ENCODE measurements at regions not wholly inside any gene's neighbourhood (a gene's known extent, or its start where the extent isn't known, plus 50 kb on each side); places are given as distances from the start of the nearest gene placed in this dataset.
"Not testable (repeated sequence)": the region's sequence is repeated elsewhere in the genome, so short reads cannot be mapped to it uniquely, and the experiment has no call there.

DNA sequence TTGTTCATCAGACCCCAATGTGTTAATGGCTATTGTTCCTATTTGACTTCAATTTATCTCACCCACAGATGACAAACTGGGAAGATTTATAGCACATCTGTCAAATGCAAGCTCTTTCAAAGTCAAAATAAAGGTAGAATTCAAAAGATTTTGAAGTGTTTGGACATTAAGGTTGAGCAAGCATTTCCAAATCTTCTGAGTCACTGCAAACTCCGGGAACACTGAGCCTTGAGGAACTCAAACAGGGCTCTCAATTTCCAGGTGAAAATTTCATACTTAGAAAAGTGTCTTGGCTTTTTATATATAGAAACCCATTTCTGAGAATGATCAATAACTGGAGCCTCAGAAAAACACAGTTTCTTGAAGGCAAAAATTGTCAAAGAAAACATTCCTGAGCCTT is 199.5 kb upstream of the IGFBP7 start (continued):
- TF ChIP-seq, protein P1, sequence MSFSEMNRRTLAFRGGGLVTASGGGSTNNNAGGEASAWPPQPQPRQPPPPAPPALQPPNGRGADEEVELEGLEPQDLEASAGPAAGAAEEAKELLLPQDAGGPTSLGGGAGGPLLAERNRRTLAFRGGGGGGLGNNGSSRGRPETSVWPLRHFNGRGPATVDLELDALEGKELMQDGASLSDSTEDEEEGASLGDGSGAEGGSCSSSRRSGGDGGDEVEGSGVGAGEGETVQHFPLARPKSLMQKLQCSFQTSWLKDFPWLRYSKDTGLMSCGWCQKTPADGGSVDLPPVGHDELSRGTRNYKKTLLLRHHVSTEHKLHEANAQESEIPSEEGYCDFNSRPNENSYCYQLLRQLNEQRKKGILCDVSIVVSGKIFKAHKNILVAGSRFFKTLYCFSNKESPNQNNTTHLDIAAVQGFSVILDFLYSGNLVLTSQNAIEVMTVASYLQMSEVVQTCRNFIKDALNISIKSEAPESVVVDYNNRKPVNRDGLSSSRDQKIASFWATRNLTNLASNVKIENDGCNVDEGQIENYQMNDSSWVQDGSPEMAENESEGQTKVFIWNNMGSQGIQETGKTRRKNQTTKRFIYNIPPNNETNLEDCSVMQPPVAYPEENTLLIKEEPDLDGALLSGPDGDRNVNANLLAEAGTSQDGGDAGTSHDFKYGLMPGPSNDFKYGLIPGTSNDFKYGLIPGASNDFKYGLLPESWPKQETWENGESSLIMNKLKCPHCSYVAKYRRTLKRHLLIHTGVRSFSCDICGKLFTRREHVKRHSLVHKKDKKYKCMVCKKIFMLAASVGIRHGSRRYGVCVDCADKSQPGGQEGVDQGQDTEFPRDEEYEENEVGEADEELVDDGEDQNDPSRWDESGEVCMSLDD (tag by site-specific recombination; IDR thresholded peaks at IDR 0.05), result no peak

DNA sequence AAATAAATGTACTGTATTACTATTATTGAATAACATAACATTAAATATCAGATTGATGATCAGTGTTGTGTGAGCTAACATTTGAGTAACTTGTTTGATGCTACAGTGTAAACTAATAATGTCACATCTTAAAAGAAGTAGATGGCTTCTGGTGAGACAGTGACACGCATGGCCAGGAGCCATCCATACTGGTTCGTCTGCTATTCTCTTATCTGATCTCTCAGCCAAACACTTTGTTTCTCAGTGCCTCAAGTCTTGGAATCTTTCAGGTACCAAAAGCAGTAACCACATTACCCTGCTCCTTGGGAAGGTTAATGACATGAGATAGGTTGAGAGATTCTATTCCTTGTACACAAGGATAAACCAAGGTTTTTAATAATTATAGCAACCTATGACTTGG is 198.1 kb upstream of the IGFBP7 start:
- Histone ChIP-seq H3K4me1 (ENCODE audit: control insufficient read depth, insufficient read depth, low read length) (no peaks in the 10 kb centered on the region), H3K27ac (ENCODE audit: extremely low read depth, low read depth, low read length) (no peak overlapping the region), H3K9me3 (ENCODE audit: control insufficient read depth, insufficient read depth, low read depth, low read length) (no peaks in the 10 kb centered on the region), H3K36me3 (ENCODE audit: control insufficient read depth in 2 of 2, insufficient read depth in 1 of 2, low read length in 2 of 2) (no peaks in the 10 kb centered on the region), H3K4me3 (ENCODE audit: low read depth, low read length) (no peak overlapping the region)
- TF ChIP-seq ZBTB17 (tag by site-specific recombination; IDR thresholded peaks at IDR 0.05), result no peak
- TF ChIP-seq SALL2 (tag by site-specific recombination; IDR thresholded peaks at IDR 0.05; ENCODE audit: borderline replicate concordance), result no peak
- TF ChIP-seq ZNF121 (tag by site-specific recombination; IDR thresholded peaks at IDR 0.05), result no peak
- no peak for TF ChIP-seq ZNF133 (tag by site-specific recombination; IDR thresholded peaks at IDR 0.05)
- no peak for TF ChIP-seq ZNF112 (tag by site-specific recombination; IDR thresholded peaks at IDR 0.05)
- no peak for TF ChIP-seq HOXD13 (CRISPR knock-in tag; IDR thresholded peaks at IDR 0.05; ENCODE audit: borderline replicate concordance)
- TF ChIP-seq ZNF221 (tag by site-specific recombination; IDR thresholded peaks at IDR 0.05; ENCODE audit: borderline replicate concordance), result no peak
- no peak for TF ChIP-seq REPIN1 (tag by site-specific recombination; IDR thresholded peaks at IDR 0.05; ENCODE audit: low read depth)
- TF ChIP-seq ZBTB48 (tag by site-specific recombination; IDR thresholded peaks at IDR 0.05), result no peak
- no peak for TF ChIP-seq ZNF707 (tag by site-specific recombination; IDR thresholded peaks at IDR 0.05)
- TF ChIP-seq ZFP69B (tag by site-specific recombination; IDR thresholded peaks at IDR 0.05), result no peak
- ChIA-PET CTCF (no interaction called here), POLR2A (no interaction called here)

DNA sequence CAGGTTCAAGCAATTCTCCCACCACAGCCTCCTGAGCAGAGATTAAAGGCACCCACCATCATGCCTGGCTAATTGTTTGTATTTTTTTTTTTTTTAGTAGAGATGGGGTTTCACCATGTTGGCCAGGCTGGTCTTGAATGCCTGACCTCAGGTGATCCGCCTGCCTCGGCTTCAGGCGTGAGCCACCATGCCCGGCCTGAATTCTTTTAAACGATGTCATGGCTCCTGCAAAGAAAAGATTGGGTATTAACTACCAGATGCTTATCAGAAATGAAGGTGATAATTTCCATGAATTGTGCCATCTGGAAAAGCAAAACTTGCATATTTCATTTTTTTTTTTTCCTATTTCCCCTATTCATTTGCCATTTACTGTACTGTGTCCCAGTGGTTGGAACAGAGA is 195.7 kb upstream of the IGFBP7 start:
- H3K36me3 ChIP-seq (ENCODE audit: control insufficient read depth in 2 of 2, insufficient read depth in 1 of 2, low read length in 2 of 2), result no peaks in the 10 kb centered on the region
- no peak for TF ChIP-seq ZNF350 (tag by site-specific recombination; IDR thresholded peaks at IDR 0.05)
- CTCF ChIA-PET, result no interaction called here
- no peaks in the 10 kb centered on the region for H3K9me3 ChIP-seq (ENCODE audit: control insufficient read depth, insufficient read depth, low read depth, low read length)
- POLR2A ChIA-PET, result no interaction called here
- no peaks in the 10 kb centered on the region for H3K4me1 ChIP-seq (ENCODE audit: control insufficient read depth, insufficient read depth, low read length)
- no peak overlapping the region for H3K4me3 ChIP-seq (ENCODE audit: low read depth, low read length)
- no peak overlapping the region for H3K27ac ChIP-seq (ENCODE audit: extremely low read depth, low read depth, low read length)

DNA sequence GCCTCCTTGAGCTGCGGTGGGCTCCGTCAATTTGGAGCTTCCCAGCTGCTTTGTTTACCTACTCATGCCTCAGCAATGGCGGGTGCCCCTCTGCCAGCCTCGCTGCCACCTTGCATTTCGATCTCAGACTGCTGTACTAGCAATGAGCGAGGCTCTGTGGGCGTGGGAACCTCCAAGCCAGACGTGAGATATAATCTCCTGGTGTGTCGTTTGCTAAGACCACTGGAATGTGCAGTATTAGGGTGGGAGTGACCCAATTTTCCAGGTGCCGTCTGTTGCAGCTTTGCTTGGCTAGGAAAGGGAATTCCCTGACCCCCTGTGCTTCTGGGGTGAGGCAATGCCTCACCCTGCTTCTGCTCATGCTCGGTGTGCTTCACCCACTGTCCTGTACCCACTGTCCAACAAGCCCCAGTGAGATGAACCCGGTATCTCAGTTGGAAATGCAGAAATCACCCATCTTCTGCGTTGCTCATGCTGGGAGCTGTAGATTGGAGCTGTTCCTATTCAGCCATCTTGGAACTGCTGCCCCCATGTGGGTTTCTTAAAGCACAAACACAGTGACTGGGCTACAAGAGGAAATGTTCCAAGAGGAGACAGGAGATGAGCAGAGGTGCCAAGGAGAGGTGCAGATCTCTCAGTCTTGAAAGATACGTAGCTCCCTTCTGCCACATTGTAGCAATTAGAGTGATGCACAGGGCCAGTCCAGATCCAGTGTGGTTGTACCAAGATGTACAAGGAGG is 193.0 kb upstream of the IGFBP7 start:
- Histone ChIP-seq H3K9me3 (ENCODE audit: control insufficient read depth, insufficient read depth, low read depth, low read length) (no peaks in the 10 kb centered on the region), H3K4me1 (ENCODE audit: control insufficient read depth, insufficient read depth, low read length) (no peaks in the 10 kb centered on the region), H3K27ac (ENCODE audit: extremely low read depth, low read depth, low read length) (no peak overlapping the region), H3K36me3 (ENCODE audit: control insufficient read depth in 2 of 2, insufficient read depth in 1 of 2, low read length in 2 of 2) (no peaks in the 10 kb centered on the region), H3K4me3 (ENCODE audit: low read depth, low read length) (no peak overlapping the region)
- ChIA-PET POLR2A (no interaction called here), CTCF (interaction anchor here (0.8 to 2.9 kb wide), 2 partner anchors 112 to 140 kb away, joined by 4 to 18 read pairs; no protein-coding TSS in a partner anchor)
- no peak for TF ChIP-seq ZNF140 (tag by site-specific recombination; IDR thresholded peaks at IDR 0.05)
- TF ChIP-seq, protein P2, sequence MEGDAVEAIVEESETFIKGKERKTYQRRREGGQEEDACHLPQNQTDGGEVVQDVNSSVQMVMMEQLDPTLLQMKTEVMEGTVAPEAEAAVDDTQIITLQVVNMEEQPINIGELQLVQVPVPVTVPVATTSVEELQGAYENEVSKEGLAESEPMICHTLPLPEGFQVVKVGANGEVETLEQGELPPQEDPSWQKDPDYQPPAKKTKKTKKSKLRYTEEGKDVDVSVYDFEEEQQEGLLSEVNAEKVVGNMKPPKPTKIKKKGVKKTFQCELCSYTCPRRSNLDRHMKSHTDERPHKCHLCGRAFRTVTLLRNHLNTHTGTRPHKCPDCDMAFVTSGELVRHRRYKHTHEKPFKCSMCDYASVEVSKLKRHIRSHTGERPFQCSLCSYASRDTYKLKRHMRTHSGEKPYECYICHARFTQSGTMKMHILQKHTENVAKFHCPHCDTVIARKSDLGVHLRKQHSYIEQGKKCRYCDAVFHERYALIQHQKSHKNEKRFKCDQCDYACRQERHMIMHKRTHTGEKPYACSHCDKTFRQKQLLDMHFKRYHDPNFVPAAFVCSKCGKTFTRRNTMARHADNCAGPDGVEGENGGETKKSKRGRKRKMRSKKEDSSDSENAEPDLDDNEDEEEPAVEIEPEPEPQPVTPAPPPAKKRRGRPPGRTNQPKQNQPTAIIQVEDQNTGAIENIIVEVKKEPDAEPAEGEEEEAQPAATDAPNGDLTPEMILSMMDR (tag by site-specific recombination; IDR thresholded peaks at IDR 0.05), result 0 out of 2 replicates have a peak, but pooled peaks have one; percentile 9

DNA sequence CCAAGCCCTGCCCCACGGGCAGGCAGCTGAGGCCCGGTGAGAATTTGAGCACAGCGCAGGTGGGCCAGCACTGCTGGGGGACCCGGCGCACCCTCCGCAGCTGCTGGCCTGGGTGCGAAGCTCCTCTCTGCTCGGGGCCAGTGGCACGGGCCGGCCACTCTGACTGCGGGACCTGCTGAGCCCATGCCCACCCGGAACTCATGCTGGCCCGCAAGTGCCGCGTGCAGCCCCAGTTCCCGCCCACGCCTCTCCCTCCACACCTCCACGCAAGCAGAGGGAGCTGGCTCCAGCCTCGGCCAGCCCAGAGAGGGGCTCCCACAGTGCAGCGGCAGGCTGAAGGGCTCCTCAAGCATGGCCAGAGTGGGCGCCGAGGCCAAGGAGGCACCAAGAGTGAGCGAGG is 190.1 kb upstream of the IGFBP7 start:
- H3K4me3 ChIP-seq (ENCODE audit: low read depth, low read length); H3K36me3 ChIP-seq (ENCODE audit: control insufficient read depth in 2 of 2, insufficient read depth in 1 of 2, low read length in 2 of 2); H3K4me1 ChIP-seq (ENCODE audit: control insufficient read depth, insufficient read depth, low read length); CTCF ChIA-PET; H3K27ac ChIP-seq (ENCODE audit: extremely low read depth, low read depth, low read length); POLR2A ChIA-PET; H3K9me3 ChIP-seq (ENCODE audit: control insufficient read depth, insufficient read depth, low read depth, low read length): not testable (repeated sequence)
